ENCODE measurements at regions not wholly inside any gene's neighbourhood (a gene's known extent, or its start where the extent isn't known, plus 50 kb on each side); places are given as distances from the start of the nearest gene placed in this dataset.

GRCh38 chr3:72164635-72164978 is 379.7 kb upstream of the PROK2 start:
- H3K56ac ChIP-seq (replicated peaks; ENCODE audit: insufficient read length, low read depth, low read length), result no peak overlapping the region
- no peaks in the 10 kb centered on the region for H3K36me3 ChIP-seq (ENCODE audit: control insufficient read depth in 2 of 4, insufficient read depth in 4 of 4, low read length in 3 of 4)
- H3K4me3 ChIP-seq (ENCODE audit: extremely low read depth in 1 of 4, insufficient read depth in 2 of 4, low read depth in 3 of 4, low read length in 4 of 4), result no peak overlapping the region
- H2BK20ac ChIP-seq (ENCODE audit: low read length), result no peak overlapping the region
- DNase-seq (ENCODE audit: low read depth in 1 of 2, low spot score in 2 of 2) (no peak), FAIRE-seq (no peak)
- no peak overlapping the region for H3K4ac ChIP-seq (replicated peaks; ENCODE audit: insufficient read length, low read depth, low read length)
- H3K27ac ChIP-seq (ENCODE audit: low read depth, low read length), result no peak overlapping the region
- no peak overlapping the region for H4K8ac ChIP-seq (ENCODE audit: extremely low read depth, insufficient read depth, low read length)
- 82% methylated on average over 5 of the region's 5 CpGs; no CpG with 5 or more reads in 1 of the 2 experiments for WGBS, 2 experiments (ENCODE audit: extremely low coverage in 1 of 2, insufficient coverage in 1 of 2, insufficient read length in 1 of 2, insufficient replicate concordance in 2 of 2, low coverage in 1 of 2, low lambda C conversion rate in 2 of 2, missing lambda C conversion rate in 1 of 2)
- H3K23me2 ChIP-seq (ENCODE audit: low read depth, low read length), result no peaks in the 10 kb centered on the region
- H2BK15ac ChIP-seq (ENCODE audit: low read length), result no peak overlapping the region; the same call in 1 of the 2 replicates
- H3K4me1 ChIP-seq (replicated peaks in 1 of 4; ENCODE audit: control insufficient read depth in 3 of 4, insufficient read depth in 4 of 4, low read length in 3 of 4), result no peaks in the 10 kb centered on the region
- ChIA-PET CTCF (ENCODE audit: partially characterized antibody) (interaction anchor here (1.4 kb wide), 1 partner anchor 14 kb away, joined by 3 read pairs; no protein-coding TSS in a partner anchor), POLR2A (ENCODE audit: partially characterized antibody) (no interaction called here)
- no peak overlapping the region for H3K9ac ChIP-seq (replicated peaks in 1 of 4; ENCODE audit: extremely low read depth in 1 of 4, low read depth in 3 of 4, low read length in 3 of 4)
- no peaks in the 10 kb centered on the region for H3K9me3 ChIP-seq (ENCODE audit: insufficient read depth in 2 of 2, low read depth in 1 of 2, low read length in 1 of 2)
- no peak overlapping the region for H3K4me2 ChIP-seq (ENCODE audit: insufficient read depth in 1 of 2, low read depth in 2 of 2, low read length in 2 of 2)
- no peak overlapping the region for H2BK5ac ChIP-seq (ENCODE audit: low read depth, low read length)
- H2AFZ ChIP-seq (ENCODE audit: low read length), result no peak overlapping the region
- no peak overlapping the region for H2BK12ac ChIP-seq (ENCODE audit: low read depth, low read length)
- no peak overlapping the region for H3K23ac ChIP-seq (ENCODE audit: insufficient read length)
- H4K91ac ChIP-seq (replicated peaks; ENCODE audit: insufficient read length, low read length), result no peak overlapping the region
- H4K5ac ChIP-seq (ENCODE audit: insufficient read length, low read depth, low read length), result no peak overlapping the region
- H3K18ac ChIP-seq (ENCODE audit: extremely low read depth, low read length), result no peak overlapping the region
- no peak overlapping the region for H3K14ac ChIP-seq (ENCODE audit: insufficient read length)
- H2AK5ac ChIP-seq (ENCODE audit: low read depth, low read length), result no peak overlapping the region
- no peaks in the 10 kb centered on the region for H4K20me1 ChIP-seq (replicated peaks in 1 of 2; ENCODE audit: control insufficient read depth in 1 of 2, insufficient read depth in 2 of 2, low read length in 2 of 2)
- H3K79me1 ChIP-seq (ENCODE audit: low read depth, low read length), result no peaks in the 10 kb centered on the region
- TF ChIP-seq ATF2 (IDR thresholded peaks at IDR 0.05; ENCODE audit: low read length), result no peak
- no peak for TF ChIP-seq BACH1 (IDR thresholded peaks at IDR 0.05; ENCODE audit: low read length)
- no peaks in the 10 kb centered on the region for H3K79me2 ChIP-seq (ENCODE audit: control insufficient read depth in 1 of 2, insufficient read depth in 2 of 2, low read length in 2 of 2)
- H3K27me3 ChIP-seq (replicated peaks in 1 of 4; ENCODE audit: control insufficient read depth in 3 of 4, extremely low read depth in 1 of 4, insufficient read depth in 3 of 4, low read length in 3 of 4), result no peaks in the 10 kb centered on the region; a peak in 1 of 7 replicates
- H2BK120ac ChIP-seq (replicated peaks; ENCODE audit: low read depth, low read length), result no peak overlapping the region

All from H1 (cell line).